Epidermal melanocyte (primary cell): ENCODE measurements at regions not wholly inside any gene's neighbourhood (a gene's known extent, or its start where the extent isn't known, plus 50 kb on each side); places are given as distances from the start of the nearest gene placed in this dataset.
A peak's percentile ranks its signal among the peaks of the same experiment; 100 is the strongest.
"Not testable (repeated sequence)": the region's sequence is repeated elsewhere in the genome, so short reads cannot be mapped to it uniquely, and the experiment has no call there.

Source experiments
- DNase-seq: peaks from one replicate; pipeline ENCODE4 v3.0.0; 2011; ENCODE audit warnings: low spot score; ENCODE audit not compliant: insufficient read length

GRCh38 chr4:81682492-81682891 is 210.8 kb upstream of the RASGEF1B start:
- DNase-seq, result no peak

- no peak for DNase-seq
Observed at GRCh38 chr4:81679315-81679714, 207.6 kb upstream of the RASGEF1B start.

GRCh38 chr4:81678801-81679200 is 207.1 kb upstream of the RASGEF1B start:
- DNase-seq, result no peak

GRCh38 chr4:81676537-81676936 is 204.8 kb upstream of the RASGEF1B start:
- DNase-seq, result no peak

GRCh38 chr4:81675791-81676393 is 204.2 kb upstream of the RASGEF1B start:
- DNase-seq, result no peak

GRCh38 chr4:81673961-81674360 is 202.3 kb upstream of the RASGEF1B start:
- no peak for DNase-seq

- DNase-seq, result not testable (repeated sequence)
Observed at GRCh38 chr4:81668328-81668727, 196.6 kb upstream of the RASGEF1B start.

- no peak for DNase-seq
Observed at GRCh38 chr4:81667539-81667938, 195.8 kb upstream of the RASGEF1B start.

- DNase-seq, result no peak
Observed at GRCh38 chr4:81666491-81666890, 194.8 kb upstream of the RASGEF1B start.

GRCh38 chr4:81665649-81666048 is 193.9 kb upstream of the RASGEF1B start:
- DNase-seq, result no peak

- DNase-seq, result no peak
Observed at GRCh38 chr4:81665045-81665444, 193.3 kb upstream of the RASGEF1B start.

GRCh38 chr4:81664079-81664478 is 192.4 kb upstream of the RASGEF1B start:
- DNase-seq, result no peak

GRCh38 chr4:81663368-81663767 is 191.7 kb upstream of the RASGEF1B start:
- no peak for DNase-seq

GRCh38 chr4:81659051-81659450 is 187.3 kb upstream of the RASGEF1B start:
- DNase-seq, result no peak

- DNase-seq, result no peak
Observed at GRCh38 chr4:81652069-81652478, 180.4 kb upstream of the RASGEF1B start.

GRCh38 chr4:81651243-81651899 is 179.7 kb upstream of the RASGEF1B start:
- no peak for DNase-seq

GRCh38 chr4:81650606-81651242 is 179.0 kb upstream of the RASGEF1B start:
- DNase-seq, result no peak

GRCh38 chr4:81648576-81649275 is 177.0 kb upstream of the RASGEF1B start:
- peak; percentile 20 for DNase-seq

- DNase-seq, result no peak
Observed at GRCh38 chr4:81647388-81647787, 175.7 kb upstream of the RASGEF1B start.

- DNase-seq, result no peak
Observed at GRCh38 chr4:81642543-81642942, 170.8 kb upstream of the RASGEF1B start.

- no peak for DNase-seq
Observed at GRCh38 chr4:81639248-81639647, 167.5 kb upstream of the RASGEF1B start.

- no peak for DNase-seq
Observed at GRCh38 chr4:81638698-81639097, 167.0 kb upstream of the RASGEF1B start.
